A673 (cell line): ENCODE measurements at regions not wholly inside any gene's neighbourhood (a gene's known extent, or its start where the extent isn't known, plus 50 kb on each side); places are given as distances from the start of the nearest gene placed in this dataset.

Source experiments
- EZH2 ChIP-seq: fragments of 200-600 bp; sonication (generic); IDR thresholded peaks from 2 replicates; pipeline ENCODE4 v1.6.1; 2017; ENCODE audit warnings: borderline replicate concordance, low read depth, mild to moderate bottlenecking, mixed read lengths, antibody characterized with exemption, low read length; ENCODE audit not compliant: poor library complexity, severe bottlenecking
- TF ChIP-seq, protein P1 (sequence below): fragments of 300-800, 200-600 bp; sonication (generic); conservative IDR thresholded peaks from 2 replicates; pipeline ENCODE4 v1.5.1; 2017; ENCODE audit warnings: low read depth, mild to moderate bottlenecking, antibody characterized with exemption, low read length, moderate library complexity, mixed read lengths

DNA sequence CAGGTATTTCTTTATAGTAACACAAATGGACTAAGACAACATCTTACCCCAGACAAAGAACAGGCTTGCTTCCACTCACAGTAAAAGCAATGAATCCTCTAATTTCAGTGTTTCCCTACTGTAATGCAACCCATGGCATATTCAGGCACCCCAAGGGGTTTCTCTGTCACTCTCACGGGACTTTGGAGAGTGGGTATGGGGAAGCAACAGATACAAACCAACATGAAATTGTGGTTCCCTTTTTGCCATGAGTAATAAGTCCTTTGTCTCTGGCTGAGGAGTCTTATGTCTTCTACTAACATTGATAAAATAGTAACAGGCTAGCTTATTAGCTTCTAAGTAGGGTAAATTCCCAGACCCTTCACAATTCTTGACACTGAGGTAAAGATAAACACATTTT lies 51.4 kb upstream of the AOAH start:
- TF ChIP-seq, protein P1, sequence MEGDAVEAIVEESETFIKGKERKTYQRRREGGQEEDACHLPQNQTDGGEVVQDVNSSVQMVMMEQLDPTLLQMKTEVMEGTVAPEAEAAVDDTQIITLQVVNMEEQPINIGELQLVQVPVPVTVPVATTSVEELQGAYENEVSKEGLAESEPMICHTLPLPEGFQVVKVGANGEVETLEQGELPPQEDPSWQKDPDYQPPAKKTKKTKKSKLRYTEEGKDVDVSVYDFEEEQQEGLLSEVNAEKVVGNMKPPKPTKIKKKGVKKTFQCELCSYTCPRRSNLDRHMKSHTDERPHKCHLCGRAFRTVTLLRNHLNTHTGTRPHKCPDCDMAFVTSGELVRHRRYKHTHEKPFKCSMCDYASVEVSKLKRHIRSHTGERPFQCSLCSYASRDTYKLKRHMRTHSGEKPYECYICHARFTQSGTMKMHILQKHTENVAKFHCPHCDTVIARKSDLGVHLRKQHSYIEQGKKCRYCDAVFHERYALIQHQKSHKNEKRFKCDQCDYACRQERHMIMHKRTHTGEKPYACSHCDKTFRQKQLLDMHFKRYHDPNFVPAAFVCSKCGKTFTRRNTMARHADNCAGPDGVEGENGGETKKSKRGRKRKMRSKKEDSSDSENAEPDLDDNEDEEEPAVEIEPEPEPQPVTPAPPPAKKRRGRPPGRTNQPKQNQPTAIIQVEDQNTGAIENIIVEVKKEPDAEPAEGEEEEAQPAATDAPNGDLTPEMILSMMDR, result no peak
- TF ChIP-seq EZH2, result no peak
